ENCODE measurements at regions not wholly inside any gene's neighbourhood (a gene's known extent, or its start where the extent isn't known, plus 50 kb on each side); places are given as distances from the start of the nearest gene placed in this dataset.

DNA sequence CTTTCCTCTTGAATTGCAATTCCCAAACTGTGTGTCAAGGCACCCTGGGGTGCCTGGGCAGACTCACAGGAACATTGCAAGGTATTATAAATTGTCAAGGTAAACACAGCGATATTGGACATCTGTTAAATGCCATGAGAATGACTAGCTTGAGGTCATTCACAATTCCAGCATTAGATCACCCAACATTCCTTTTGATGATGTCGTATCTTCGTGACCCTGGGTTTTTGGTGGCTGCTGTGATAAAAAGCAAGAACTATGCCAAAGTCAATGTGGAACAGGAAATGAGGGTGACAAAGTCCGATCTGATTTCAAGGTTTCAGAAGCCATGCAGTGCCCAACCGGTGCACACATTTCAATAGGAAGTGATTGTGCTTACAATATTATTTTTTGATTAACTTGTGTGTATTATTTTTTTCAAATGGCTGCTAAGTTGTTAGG lies 458.4 kb downstream of the MIAT start:
- peak; percentile 95 for DNase-seq (ENCODE audit: low read depth)

GRCh38 chr22:27116312-27117086 lies 459.1 kb downstream of the MIAT start:
- peak; percentile 87 for DNase-seq (ENCODE audit: low read depth)

DNA sequence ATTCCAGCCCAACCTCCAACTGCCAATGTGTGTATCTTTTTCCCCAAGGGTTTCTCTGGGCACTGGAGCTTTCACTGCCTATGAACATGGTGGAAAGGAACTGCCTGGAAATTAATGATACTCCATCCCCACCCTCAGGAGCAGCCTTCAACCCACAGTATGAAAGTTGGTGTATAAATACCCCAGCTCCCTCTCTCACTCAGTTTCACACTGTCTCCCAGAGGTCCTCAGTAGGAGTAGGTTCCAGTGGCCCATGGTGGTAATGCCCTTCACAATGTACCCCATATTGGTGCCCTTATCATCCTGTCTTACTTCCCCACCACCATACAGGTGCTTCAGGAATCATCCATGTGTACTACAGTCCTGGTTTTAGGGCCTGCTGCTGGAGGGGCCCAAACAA lies 462.6 kb downstream of the MIAT start:
- no peak for DNase-seq (ENCODE audit: low read depth)

GRCh38 chr22:27122574-27122973 lies 465.2 kb downstream of the MIAT start:
- DNase-seq (ENCODE audit: low read depth), result no peak

- DNase-seq (ENCODE audit: low read depth), result no peak
These were observed 466.5 kb downstream of the MIAT start for GRCh38 chr22:27123880-27124279.

DNA sequence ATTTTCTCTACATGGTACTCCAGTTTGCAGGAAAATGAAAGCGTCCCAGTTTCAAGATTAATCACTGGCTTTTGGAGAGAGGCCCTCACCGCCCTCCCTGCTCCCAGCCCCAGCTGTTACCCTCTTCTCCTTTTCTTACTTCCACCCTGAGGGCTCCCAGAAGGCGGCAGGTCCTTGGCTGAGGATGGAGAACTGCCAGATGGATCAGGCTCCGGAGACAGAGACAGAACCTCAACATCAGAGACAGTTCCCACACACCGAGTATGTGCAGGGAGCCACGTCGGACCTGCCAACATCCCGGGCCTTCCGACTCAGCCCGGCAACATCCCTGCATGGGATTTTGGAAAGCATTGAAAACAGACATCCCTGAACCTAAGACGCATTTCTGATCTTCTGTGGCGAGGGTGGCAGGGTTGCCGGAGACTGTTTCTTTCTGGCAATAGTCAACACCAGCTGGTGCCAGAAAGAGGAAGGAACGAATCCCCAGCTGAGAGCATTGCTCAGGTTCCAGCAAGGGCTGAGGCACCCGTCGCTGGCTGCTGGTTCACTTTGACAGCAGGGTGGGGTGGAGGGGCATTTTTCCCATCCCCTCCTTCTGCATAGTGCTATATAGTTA lies 467.1 kb downstream of the MIAT start:
- no peak for DNase-seq (ENCODE audit: low read depth)

GRCh38 chr22:27125539-27125938 lies 468.2 kb downstream of the MIAT start:
- DNase-seq (ENCODE audit: low read depth), result no peak

DNA sequence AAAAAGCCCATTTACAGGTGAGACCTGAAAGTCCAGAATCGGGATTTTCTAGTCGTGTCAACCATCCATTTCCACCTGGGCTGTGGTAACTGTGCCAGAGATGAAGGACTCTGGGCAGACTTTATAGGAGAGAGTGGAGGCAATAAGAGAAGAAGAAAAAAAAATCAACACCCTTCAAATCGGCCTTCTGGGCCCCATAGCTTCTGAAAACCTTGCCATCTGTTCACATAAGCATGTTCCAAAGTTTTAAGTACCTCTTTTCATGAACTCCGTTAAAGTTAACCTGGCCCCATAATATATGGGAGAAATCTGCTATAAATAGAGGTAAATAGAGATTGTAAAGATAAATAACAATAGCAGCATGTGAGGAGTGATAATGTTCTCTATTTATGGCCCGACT lies 470.5 kb downstream of the MIAT start:
- DNase-seq (ENCODE audit: low read depth), result no peak

- no peak for DNase-seq (ENCODE audit: low read depth)
These were observed 471.2 kb downstream of the MIAT start for GRCh38 chr22:27128461-27129085.

GRCh38 chr22:27129266-27129665 lies 471.9 kb downstream of the MIAT start:
- peak; percentile 63 for DNase-seq (ENCODE audit: low read depth)

DNA sequence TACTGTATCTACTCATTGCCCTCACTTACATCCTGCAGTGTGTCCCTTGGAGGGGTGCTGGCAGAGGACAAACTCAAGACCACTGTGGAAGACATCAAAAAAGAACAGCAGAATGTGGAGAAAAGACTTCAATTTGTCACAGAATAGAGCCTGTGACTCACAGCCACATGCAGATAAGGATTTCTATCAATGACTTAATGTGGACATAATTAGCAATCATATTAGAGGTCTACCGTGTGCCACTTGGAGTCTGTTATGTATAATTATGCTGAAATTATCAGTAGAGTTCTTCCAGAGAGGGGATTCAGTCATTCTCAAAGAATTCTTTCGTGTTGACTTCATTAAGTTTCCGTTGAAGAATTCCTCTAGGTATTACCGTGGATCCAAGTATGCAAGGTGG lies 473.5 kb downstream of the MIAT start:
- peak; percentile 50 for DNase-seq (ENCODE audit: low read depth)

- no peak for DNase-seq (ENCODE audit: low read depth)
These were observed 474.0 kb downstream of the MIAT start for GRCh38 chr22:27131346-27131745.

GRCh38 chr22:27132400-27132799 lies 475.0 kb downstream of the MIAT start:
- DNase-seq (ENCODE audit: low read depth), result no peak

- DNase-seq (ENCODE audit: low read depth), result no peak
These were observed 475.6 kb downstream of the MIAT start for GRCh38 chr22:27133019-27133431.

GRCh38 chr22:27133681-27134314 lies 476.4 kb downstream of the MIAT start:
- peak; percentile 82 for DNase-seq (ENCODE audit: low read depth)

GRCh38 chr22:27134315-27134701 lies 476.9 kb downstream of the MIAT start:
- peak; percentile 95 for DNase-seq (ENCODE audit: low read depth)

DNA sequence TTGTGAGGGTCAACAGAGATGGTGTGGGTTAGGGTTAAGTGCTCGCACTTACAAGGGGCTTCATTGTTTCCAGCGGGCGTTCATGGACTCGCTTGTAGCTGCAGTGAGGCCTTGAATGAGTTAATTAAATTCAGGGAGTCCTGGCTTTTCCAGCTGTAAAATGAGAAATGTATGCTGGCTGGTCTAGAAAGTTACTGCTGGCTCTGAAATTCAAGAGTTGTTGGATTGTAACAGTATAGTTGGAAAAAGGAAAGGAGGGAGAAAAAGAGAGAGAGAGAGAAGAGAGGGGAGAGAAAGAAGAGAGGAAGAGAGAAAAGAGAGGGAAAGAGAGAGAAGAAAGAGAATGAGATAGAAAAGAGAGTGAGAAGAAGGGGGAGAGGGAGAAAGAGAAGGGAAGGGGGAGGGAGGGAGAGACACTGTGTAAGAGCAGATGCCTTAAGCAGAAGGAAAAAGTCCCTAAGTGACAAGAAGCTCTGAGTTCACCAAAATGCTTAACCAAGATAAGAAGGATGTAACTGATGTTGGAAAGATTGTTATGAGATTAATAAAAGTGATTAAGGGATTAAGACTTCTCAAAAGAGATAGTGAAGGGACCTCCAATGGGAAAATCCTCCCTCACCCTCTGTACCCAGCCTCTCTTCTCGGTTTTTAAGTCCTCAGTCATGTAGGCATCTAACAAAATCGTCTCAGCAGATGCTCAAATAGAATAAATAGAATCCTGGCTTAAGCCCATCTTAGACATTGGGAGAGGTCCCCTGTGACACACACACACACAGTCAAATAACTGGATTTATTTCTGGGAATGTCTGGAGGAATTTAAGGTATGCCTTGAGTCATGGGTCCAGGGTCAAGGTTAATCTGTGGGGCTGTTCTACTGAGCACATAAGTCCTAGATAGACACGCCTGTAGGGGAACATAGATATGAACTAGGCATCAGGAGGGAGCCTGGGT lies 477.9 kb downstream of the MIAT start:
- DNase-seq (ENCODE audit: low read depth), result peak; percentile 86

DNA sequence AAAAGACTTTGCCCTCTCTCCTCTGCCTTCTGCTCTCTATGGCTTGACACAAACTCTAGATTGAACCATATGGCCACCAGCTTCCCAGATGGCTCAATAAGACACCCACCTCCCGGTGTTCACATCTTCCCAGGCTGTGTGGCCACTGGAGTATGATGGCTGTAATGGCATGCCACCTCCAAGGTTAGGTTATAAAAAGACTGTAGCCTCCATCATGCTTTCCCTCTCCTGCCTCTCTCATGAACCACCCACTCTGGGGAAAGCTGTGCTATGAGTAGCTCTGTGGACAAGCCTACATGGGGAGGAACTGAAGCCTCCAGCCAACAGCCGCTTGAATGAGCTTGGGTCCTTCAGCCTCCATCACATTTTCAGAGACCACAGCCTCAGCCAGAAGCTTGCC lies 479.2 kb downstream of the MIAT start:
- DNase-seq (ENCODE audit: low read depth), result no peak

GRCh38 chr22:27137871-27138337 lies 480.5 kb downstream of the MIAT start:
- DNase-seq (ENCODE audit: low read depth), result no peak

GRCh38 chr22:27138471-27138870 lies 481.1 kb downstream of the MIAT start:
- no peak for DNase-seq (ENCODE audit: low read depth)

DNA sequence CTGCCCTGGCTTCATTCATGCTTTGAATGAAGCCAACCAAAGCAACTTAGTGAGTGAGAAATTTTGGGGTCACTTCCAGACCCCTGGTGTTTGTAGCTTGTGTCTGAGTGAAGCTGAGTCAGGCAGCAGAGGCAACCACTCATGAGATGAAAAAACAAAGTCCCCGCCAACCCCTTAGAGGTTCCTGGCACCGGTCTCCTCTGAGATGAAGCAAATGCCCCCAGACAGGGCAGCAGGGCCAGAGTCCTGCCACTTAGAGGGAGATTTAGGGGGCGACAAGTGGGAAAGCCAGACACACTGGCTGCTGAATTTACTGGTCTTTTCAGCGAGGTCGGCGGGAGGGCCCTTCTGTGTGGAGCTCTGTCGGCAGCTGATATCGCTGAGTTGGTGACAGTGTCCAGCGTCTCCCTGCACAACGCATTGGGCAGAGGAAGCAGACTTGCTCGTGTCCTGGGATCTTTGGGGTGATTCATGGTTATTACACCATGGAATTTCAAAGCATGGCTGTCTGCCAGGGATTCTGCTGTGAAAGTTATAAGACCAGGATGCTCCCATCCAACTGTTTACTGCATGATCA lies 482.6 kb downstream of the MIAT start:
- DNase-seq (ENCODE audit: low read depth), result peak; percentile 88

Measured in Daoy (cell line).